GM18520 (cell line): ENCODE measurements at regions not wholly inside any gene's neighbourhood (a gene's known extent, or its start where the extent isn't known, plus 50 kb on each side); places are given as distances from the start of the nearest gene placed in this dataset.
"Not testable (repeated sequence)": the region's sequence is repeated elsewhere in the genome, so short reads cannot be mapped to it uniquely, and the experiment has no call there.

Experiments used
- ATAC-seq: cut with Tn5 transposase; IDR thresholded peaks from one replicate; pipeline ENCODE4 v1.9.1; 2021; ENCODE audit not compliant: unreplicated experiment

GRCh38 chr9:117936185-117937130, 232.3 kb downstream of the TLR4 start:
- ATAC-seq, result peak; percentile 97

DNA sequence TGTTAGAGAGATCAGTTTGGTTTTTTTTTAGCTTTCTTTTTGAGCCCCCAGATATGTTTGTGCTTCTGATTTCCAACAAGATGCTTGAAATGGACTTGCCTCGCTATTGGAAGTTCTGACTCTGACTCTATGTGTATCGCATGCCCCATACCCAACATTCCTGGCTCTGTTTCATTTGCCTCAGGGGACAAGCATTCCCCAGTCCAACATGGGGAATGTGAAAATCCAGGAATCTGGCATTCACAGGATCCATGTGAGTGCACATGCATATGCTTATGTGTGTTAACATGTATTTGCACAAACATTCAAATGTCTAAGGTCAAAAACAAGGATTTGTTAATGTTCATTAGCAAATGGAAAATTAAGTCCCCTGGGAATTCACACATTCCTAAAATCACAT, 233.9 kb downstream of the TLR4 start:
- ATAC-seq, result no peak

GRCh38 chr9:117938896-117939295, 234.7 kb downstream of the TLR4 start:
- ATAC-seq, result no peak

- ATAC-seq, result not testable (repeated sequence)
Measured at GRCh38 chr9:117944750-117945149, 240.5 kb downstream of the TLR4 start.

GRCh38 chr9:117945286-117945685, 241.1 kb downstream of the TLR4 start:
- ATAC-seq, result no peak

- no peak for ATAC-seq
Measured at GRCh38 chr9:117951127-117951526, 246.9 kb downstream of the TLR4 start.

DNA sequence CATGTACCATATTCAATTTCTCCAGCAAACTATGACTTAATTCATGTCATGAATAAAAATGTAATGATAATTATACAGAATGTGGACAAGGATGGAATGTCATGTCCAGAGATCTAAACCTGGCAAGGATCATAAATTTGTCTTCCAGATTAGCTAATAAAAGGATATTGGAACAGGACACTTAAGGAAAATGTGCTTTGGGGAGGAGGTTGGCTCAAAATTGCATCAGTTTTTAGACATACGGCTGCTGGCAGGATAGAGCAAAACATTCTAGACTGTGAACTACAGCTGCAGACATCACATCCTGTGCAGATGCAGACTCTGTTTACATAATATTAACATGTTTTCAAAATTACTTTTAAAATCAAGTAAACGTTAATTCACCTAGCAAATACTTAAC, 248.4 kb downstream of the TLR4 start:
- no peak for ATAC-seq

- ATAC-seq, result no peak
Measured at GRCh38 chr9:117957267-117957666, 253.1 kb downstream of the TLR4 start.

DNA sequence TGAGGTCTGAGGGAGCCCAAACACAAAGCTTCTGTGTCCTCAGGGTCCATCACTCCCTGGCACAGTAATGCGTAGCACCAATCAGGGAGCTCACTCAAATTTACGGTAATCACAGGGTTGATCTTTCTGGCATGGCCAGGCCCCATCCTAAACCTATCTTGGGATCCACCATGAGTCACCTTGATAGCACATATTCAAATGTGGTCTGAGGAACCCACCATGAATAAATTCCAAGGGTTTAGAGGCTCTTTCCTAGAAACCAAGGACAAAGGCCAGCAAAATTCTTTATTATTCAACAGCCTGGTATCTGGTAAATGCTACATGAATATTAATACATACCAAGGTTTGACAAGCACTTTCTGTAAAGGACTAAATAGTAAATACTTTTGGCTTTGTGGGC, 254.5 kb downstream of the TLR4 start:
- ATAC-seq, result no peak

GRCh38 chr9:117963493-117964090, 259.4 kb downstream of the TLR4 start:
- no peak for ATAC-seq

GRCh38 chr9:117970276-117971050, 266.3 kb downstream of the TLR4 start:
- ATAC-seq, result no peak

DNA sequence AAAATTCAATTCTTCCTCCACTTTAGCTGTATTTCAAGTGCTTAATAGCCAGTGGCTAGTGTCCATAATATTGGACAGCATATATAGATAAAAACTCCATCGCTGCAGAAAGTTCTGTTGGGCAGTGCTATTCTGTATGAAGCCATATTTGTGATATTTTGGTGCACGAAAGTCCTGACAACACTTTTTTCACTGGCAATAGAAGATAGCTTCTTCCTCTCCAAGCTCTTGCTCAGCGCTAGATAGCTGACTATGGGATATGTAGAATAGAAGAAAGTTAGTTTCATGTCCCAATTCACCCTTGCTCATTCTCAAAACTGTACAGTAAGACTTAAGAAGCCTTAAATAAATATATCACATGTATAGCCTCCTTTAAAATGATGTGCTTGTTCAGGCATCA, 269.9 kb downstream of the TLR4 start:
- ATAC-seq, result no peak

DNA sequence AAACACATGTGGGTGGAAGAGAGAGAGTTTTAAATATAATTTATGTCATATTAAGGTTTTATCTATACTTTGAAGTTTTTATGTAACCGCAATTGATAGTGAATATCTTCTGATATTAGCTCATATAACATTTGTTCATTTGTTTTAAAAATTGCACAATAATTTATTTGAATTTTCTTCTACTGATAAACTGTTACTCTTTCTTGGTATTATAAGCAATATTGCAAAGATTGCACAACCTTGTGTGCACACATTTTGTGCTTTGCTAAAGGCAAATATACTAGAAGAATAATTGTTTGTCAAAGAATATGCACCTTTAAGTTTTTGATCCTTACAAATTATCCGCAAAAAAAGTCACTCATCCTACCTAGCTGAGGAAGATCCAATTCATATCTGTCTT, 275.7 kb downstream of the TLR4 start:
- no peak for ATAC-seq

GRCh38 chr9:117987945-117988344, 283.7 kb downstream of the TLR4 start:
- no peak for ATAC-seq

DNA sequence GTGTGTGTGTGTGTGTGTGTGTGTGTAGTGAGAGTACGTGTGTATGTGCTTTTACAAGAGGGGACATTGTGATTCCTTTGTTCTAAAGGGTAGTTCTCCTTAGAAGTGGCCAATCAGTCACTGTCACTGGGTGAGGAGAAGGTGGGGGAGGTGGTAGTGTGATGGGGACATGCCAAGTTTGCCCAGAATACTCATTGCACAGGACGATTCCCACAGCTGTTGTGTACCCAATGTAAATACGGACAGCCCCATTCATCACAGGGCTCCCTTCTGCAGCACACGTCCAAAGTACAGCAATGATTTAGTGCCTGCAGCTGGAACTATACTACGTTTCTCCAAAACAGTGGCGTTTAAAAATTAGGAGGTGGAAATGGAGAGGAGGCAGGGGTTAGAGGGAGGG, 287.8 kb downstream of the TLR4 start:
- no peak for ATAC-seq

- ATAC-seq, result no peak
Measured at GRCh38 chr9:118000581-118000980, 296.4 kb downstream of the TLR4 start.

DNA sequence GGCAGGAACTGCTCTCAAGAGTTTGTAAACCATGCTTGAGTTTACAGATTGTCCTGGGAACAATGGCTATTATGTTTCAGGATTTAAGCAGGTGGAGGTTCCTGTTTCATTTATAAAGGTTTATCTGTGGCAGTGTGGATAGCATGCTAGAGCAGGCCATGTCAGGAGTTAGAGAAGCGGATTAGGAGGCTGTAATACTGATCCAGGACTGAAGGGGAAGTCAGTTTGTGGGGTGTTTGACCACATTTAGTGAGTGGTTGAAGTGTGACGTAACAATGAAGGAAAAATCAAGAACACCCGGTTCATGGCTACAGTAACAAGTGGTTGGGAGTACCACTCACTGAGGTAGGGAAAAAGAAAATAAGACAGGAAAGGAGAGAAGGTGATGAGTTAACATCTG, 299.0 kb downstream of the TLR4 start:
- no peak for ATAC-seq

GRCh38 chr9:118008246-118008645, 304.0 kb downstream of the TLR4 start:
- no peak for ATAC-seq

- no peak for ATAC-seq
Measured at GRCh38 chr9:118009614-118010013, 305.4 kb downstream of the TLR4 start.

GRCh38 chr9:118017607-118018122, 313.5 kb downstream of the TLR4 start:
- no peak for ATAC-seq

DNA sequence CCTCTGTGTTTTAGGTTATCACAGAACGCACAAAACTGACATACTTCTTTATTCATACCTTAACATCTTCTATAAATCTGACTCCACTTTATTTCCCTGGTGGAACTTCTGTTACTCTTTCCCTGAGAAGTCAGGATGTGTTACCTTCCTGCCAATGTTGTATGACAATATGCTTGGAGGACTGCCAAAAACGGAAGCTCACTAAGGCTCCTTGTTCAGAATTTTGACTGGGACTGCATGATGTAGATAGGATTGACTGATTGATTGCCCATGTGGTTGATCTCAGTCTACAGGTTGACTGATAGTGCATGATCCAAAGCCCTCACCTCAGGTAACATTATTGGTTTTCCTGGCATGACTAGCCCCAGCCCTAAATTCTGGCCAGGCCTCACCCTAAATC, 319.4 kb downstream of the TLR4 start:
- no peak for ATAC-seq
